HG03565 (cell line): ENCODE measurements at regions not wholly inside any gene's neighbourhood (a gene's known extent, or its start where the extent isn't known, plus 50 kb on each side); places are given as distances from the start of the nearest gene placed in this dataset.
"Not testable (repeated sequence)": the region's sequence is repeated elsewhere in the genome, so short reads cannot be mapped to it uniquely, and the experiment has no call there.

Source experiments
- ATAC-seq: cut with Tn5 transposase; IDR thresholded peaks from one replicate; pipeline ENCODE4 v1.9.1; 2021; ENCODE audit warnings: mild to moderate bottlenecking, moderate library complexity; ENCODE audit not compliant: unreplicated experiment

GRCh38 chr18:27301615-27302378 lies 116.7 kb upstream of the CHST9 start:
- no peak for ATAC-seq

- ATAC-seq, result no peak
Observed at GRCh38 chr18:27298214-27298804, 113.2 kb upstream of the CHST9 start.

- not testable (repeated sequence) for ATAC-seq
Observed at GRCh38 chr18:27285973-27286562, 101.0 kb upstream of the CHST9 start.

- ATAC-seq, result no peak
Observed at GRCh38 chr18:27278131-27278530, 93.0 kb upstream of the CHST9 start.

GRCh38 chr18:27277554-27277953 lies 92.4 kb upstream of the CHST9 start:
- no peak for ATAC-seq

- no peak for ATAC-seq
Observed at GRCh38 chr18:27276886-27277285, 91.8 kb upstream of the CHST9 start.

GRCh38 chr18:27276479-27276878 lies 91.4 kb upstream of the CHST9 start:
- no peak for ATAC-seq

- ATAC-seq, result no peak
Observed at GRCh38 chr18:27274901-27275300, 89.8 kb upstream of the CHST9 start.

- ATAC-seq, result no peak
Observed at GRCh38 chr18:27270508-27270907, 85.4 kb upstream of the CHST9 start.

- ATAC-seq, result no peak
Observed at GRCh38 chr18:27263369-27263768, 78.3 kb upstream of the CHST9 start.

- ATAC-seq, result no peak
Observed at GRCh38 chr18:27261769-27262549, 76.9 kb upstream of the CHST9 start.

- no peak for ATAC-seq
Observed at GRCh38 chr18:27253571-27253970, 68.5 kb upstream of the CHST9 start.

- no peak for ATAC-seq
Observed at GRCh38 chr18:27250471-27250870, 65.4 kb upstream of the CHST9 start.

- ATAC-seq, result no peak
Observed at GRCh38 chr18:27249933-27250332, 64.8 kb upstream of the CHST9 start.

GRCh38 chr18:27244259-27244658 lies 59.2 kb upstream of the CHST9 start:
- no peak for ATAC-seq

- ATAC-seq, result no peak
Observed at GRCh38 chr18:27242392-27243047, 57.4 kb upstream of the CHST9 start.

GRCh38 chr18:27240383-27240782 lies 55.3 kb upstream of the CHST9 start:
- ATAC-seq, result no peak

- ATAC-seq, result no peak
Observed at GRCh38 chr18:27239669-27240068, 54.6 kb upstream of the CHST9 start.

GRCh38 chr18:27235218-27235870 lies 50.2 kb upstream of the CHST9 start:
- ATAC-seq, result no peak
